ENCODE measurements at regions not wholly inside any gene's neighbourhood (a gene's known extent, or its start where the extent isn't known, plus 50 kb on each side); places are given as distances from the start of the nearest gene placed in this dataset.
"Not testable (repeated sequence)": the region's sequence is repeated elsewhere in the genome, so short reads cannot be mapped to it uniquely, and the experiment has no call there.

GRCh38 chr3:178200316-178200715 is 335.9 kb upstream of the KCNMB2 start:
- no peak for DNase-seq (ENCODE audit: low spot score)

GRCh38 chr3:178201714-178202113 is 334.5 kb upstream of the KCNMB2 start:
- DNase-seq (ENCODE audit: low spot score), result no peak

- no peak for DNase-seq (ENCODE audit: low spot score)
These were observed 334.0 kb upstream of the KCNMB2 start for GRCh38 chr3:178202194-178202593.

- DNase-seq (ENCODE audit: low spot score), result no peak
These were observed 333.1 kb upstream of the KCNMB2 start for GRCh38 chr3:178203165-178203564.

- DNase-seq (ENCODE audit: low spot score), result no peak
These were observed 332.6 kb upstream of the KCNMB2 start for GRCh38 chr3:178203650-178204049.

- no peak for DNase-seq (ENCODE audit: low spot score)
These were observed 330.5 kb upstream of the KCNMB2 start for GRCh38 chr3:178205740-178206139.

- no peak for DNase-seq (ENCODE audit: low spot score)
These were observed 329.7 kb upstream of the KCNMB2 start for GRCh38 chr3:178206521-178206920.

GRCh38 chr3:178207161-178207560 is 329.1 kb upstream of the KCNMB2 start:
- DNase-seq (ENCODE audit: low spot score), result not testable (repeated sequence)

GRCh38 chr3:178207627-178208026 is 328.6 kb upstream of the KCNMB2 start:
- DNase-seq (ENCODE audit: low spot score), result not testable (repeated sequence)

GRCh38 chr3:178209116-178209515 is 327.1 kb upstream of the KCNMB2 start:
- DNase-seq (ENCODE audit: low spot score), result not testable (repeated sequence)

GRCh38 chr3:178209618-178210017 is 326.6 kb upstream of the KCNMB2 start:
- DNase-seq (ENCODE audit: low spot score), result not testable (repeated sequence)

- not testable (repeated sequence) for DNase-seq (ENCODE audit: low spot score)
These were observed 325.1 kb upstream of the KCNMB2 start for GRCh38 chr3:178211086-178211485.

GRCh38 chr3:178217479-178217878 is 318.8 kb upstream of the KCNMB2 start:
- no peak for DNase-seq (ENCODE audit: low spot score)

GRCh38 chr3:178218231-178218630 is 318.0 kb upstream of the KCNMB2 start:
- no peak for DNase-seq (ENCODE audit: low spot score)

- DNase-seq (ENCODE audit: low spot score), result not testable (repeated sequence)
These were observed 316.6 kb upstream of the KCNMB2 start for GRCh38 chr3:178219661-178220060.

- DNase-seq (ENCODE audit: low spot score), result no peak
These were observed 312.4 kb upstream of the KCNMB2 start for GRCh38 chr3:178223876-178224275.

- no peak for DNase-seq (ENCODE audit: low spot score)
These were observed 310.1 kb upstream of the KCNMB2 start for GRCh38 chr3:178226094-178226493.

- no peak for DNase-seq (ENCODE audit: low spot score)
These were observed 304.6 kb upstream of the KCNMB2 start for GRCh38 chr3:178231645-178232044.

- no peak for DNase-seq (ENCODE audit: low spot score)
These were observed 302.7 kb upstream of the KCNMB2 start for GRCh38 chr3:178233371-178234071.

- no peak for DNase-seq (ENCODE audit: low spot score)
These were observed 299.5 kb upstream of the KCNMB2 start for GRCh38 chr3:178236555-178237277.

GRCh38 chr3:178238179-178238578 is 298.1 kb upstream of the KCNMB2 start:
- DNase-seq (ENCODE audit: low spot score), result no peak

GRCh38 chr3:178244733-178245709 is 291.2 kb upstream of the KCNMB2 start:
- no peak for DNase-seq (ENCODE audit: low spot score)
